ENCODE measurements at regions not wholly inside any gene's neighbourhood (a gene's known extent, or its start where the extent isn't known, plus 50 kb on each side); places are given as distances from the start of the nearest gene placed in this dataset.

DNA sequence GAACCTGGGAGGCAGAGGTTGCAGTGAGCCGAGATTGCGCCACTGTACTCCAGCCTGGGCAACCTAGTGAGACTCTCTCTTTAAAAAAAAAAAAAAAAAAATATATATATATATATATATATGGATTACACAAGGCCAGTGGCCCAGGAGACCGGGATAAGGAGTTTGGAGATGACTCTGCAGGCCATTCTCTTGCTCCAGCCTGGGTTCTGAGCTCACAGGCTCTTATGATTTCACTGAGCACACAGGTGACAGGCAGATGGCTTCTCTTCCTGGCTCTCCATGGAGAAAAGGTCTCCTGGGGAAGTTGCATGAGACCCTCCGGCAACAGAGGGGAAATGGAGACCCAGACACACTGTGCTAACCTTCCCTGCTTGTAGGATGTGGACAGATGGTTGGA is 98.7 kb upstream of the VASH1 start:
- no peak for TF ChIP-seq POLR2A (IDR thresholded peaks at IDR 0.05; ENCODE audit: low read length)
- TF ChIP-seq GATA1 (IDR thresholded peaks at IDR 0.05; ENCODE audit: low read depth, low read length), result no peak
